DOHH2 (cell line): ENCODE measurements at regions not wholly inside any gene's neighbourhood (a gene's known extent, or its start where the extent isn't known, plus 50 kb on each side); places are given as distances from the start of the nearest gene placed in this dataset.
"Not testable (repeated sequence)": the region's sequence is repeated elsewhere in the genome, so short reads cannot be mapped to it uniquely, and the experiment has no call there.

Experiments
- H3F3A ChIP-seq: fragments of 200-600 bp; sonication (generic), shearing (Covaris generic); 2 replicates; pipeline ENCODE4 v1.6.0; 2016; ENCODE audit warnings: antibody characterized with exemption, mild to moderate bottlenecking; ENCODE audit not compliant: control insufficient read depth, insufficient read depth
- H3K27ac ChIP-seq: fragments of 200-600 bp; sonication (generic); 2 replicates; pipeline ENCODE4 v1.5.1; 2014; ENCODE audit warnings: low read depth, mild to moderate bottlenecking, low read length, moderate library complexity
- H3K27me3 ChIP-seq: fragments of 200-600 bp; sonication (generic); 2 replicates; pipeline ENCODE4 v1.6.1; 2014; ENCODE audit warnings: mild to moderate bottlenecking, low read length, mixed read lengths; ENCODE audit not compliant: control insufficient read depth
- H3K36me3 ChIP-seq: fragments of 200-600 bp; sonication (generic); 2 replicates; pipeline ENCODE4 v1.6.1; 2014; ENCODE audit warnings: mild to moderate bottlenecking, low read length, moderate library complexity, mixed read lengths; ENCODE audit not compliant: control insufficient read depth
- H3K4me1 ChIP-seq: fragments of 200-600 bp; sonication (generic); 2 replicates; pipeline ENCODE4 v1.6.1; 2014; ENCODE audit warnings: mild to moderate bottlenecking, low read length, mixed read lengths; ENCODE audit not compliant: control insufficient read depth
- H3K4me2 ChIP-seq: fragments of 200-600 bp; sonication (generic); 2 replicates; pipeline ENCODE4 v1.6.0; 2014; ENCODE audit warnings: mild to moderate bottlenecking, low read length, moderate library complexity
- H3K4me3 ChIP-seq: fragments of 200-600 bp; sonication (generic); 2 replicates; pipeline ENCODE4 v1.5.1; 2014; ENCODE audit warnings: mild to moderate bottlenecking, low read length, mixed read lengths
- H3K79me2 ChIP-seq: fragments of 200-600 bp; sonication (generic); 2 replicates; pipeline ENCODE4 v1.6.1; 2014; ENCODE audit warnings: mild to moderate bottlenecking, low read length, mixed read lengths; ENCODE audit not compliant: control insufficient read depth
- H3K9me2 ChIP-seq: fragments of 200-600 bp; sonication (generic); replicated peaks from 2 replicates; pipeline ENCODE4 v1.6.1; 2014; ENCODE audit warnings: mild to moderate bottlenecking, low read length, mixed read lengths; ENCODE audit not compliant: control insufficient read depth
- H3K9me3 ChIP-seq: fragments of 200-600 bp; sonication (generic); 2 replicates; pipeline ENCODE4 v1.6.1; 2014; ENCODE audit warnings: antibody characterized with exemption, low read length, mixed read lengths; ENCODE audit not compliant: control insufficient read depth, insufficient read depth
- H4K20me1 ChIP-seq: fragments of 200-600 bp; sonication (generic); 2 replicates; pipeline ENCODE4 v1.6.0; 2014; ENCODE audit warnings: low read depth, mild to moderate bottlenecking, antibody characterized with exemption, low read length, moderate library complexity; ENCODE audit not compliant: control insufficient read depth, insufficient read depth
- CTCF ChIP-seq: fragments of 200-600 bp; sonication (generic); IDR thresholded peaks from one replicate; pipeline ENCODE4 v1.5.1; 2014; ENCODE audit warnings: antibody characterized with exemption, mild to moderate bottlenecking, low read depth, low read length; ENCODE audit not compliant: poor library complexity, severe bottlenecking
- EZH2phosphoT487 ChIP-seq: fragments of 200-600 bp; sonication (generic); IDR thresholded peaks from 2 replicates; pipeline ENCODE4 v1.6.1; 2017; ENCODE audit warnings: borderline replicate concordance, mild to moderate bottlenecking, antibody characterized with exemption, low read length, moderate library complexity, mixed read lengths

DNA sequence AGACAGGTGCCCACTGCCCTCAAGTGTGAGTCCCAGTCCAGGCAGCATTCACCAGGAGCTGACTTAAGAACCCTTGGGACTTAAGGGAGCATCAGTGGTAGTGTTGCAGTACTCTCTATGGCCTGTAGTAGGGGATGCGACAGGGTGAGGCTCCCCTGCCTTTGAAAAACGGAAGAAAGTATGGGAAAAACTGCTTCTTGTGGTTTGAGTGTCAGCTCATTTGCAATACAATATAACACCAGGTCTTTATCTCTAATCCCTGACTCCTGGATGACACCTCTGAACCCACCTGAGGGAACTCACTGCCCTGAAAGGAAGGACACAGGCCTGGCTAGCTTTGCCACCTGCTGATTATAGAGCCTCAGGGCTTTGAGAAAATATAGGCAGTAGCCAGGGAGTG lies 176.0 kb downstream of the SMARCA1 start:
- H3F3A ChIP-seq: no peaks in the 10 kb centered on the region
- H4K20me1 ChIP-seq: no peaks in the 10 kb centered on the region
- no peaks in the 10 kb centered on the region for H3K27me3 ChIP-seq
- no peaks in the 10 kb centered on the region for H3K79me2 ChIP-seq
- H3K27ac ChIP-seq: no peak overlapping the region
- no peaks in the 10 kb centered on the region for H3K36me3 ChIP-seq
- H3K9me3 ChIP-seq: no peaks in the 10 kb centered on the region
- H3K4me2 ChIP-seq: no peak overlapping the region
- TF ChIP-seq EZH2phosphoT487 (no peak), CTCF (peak; percentile 39)
- H3K9me2 ChIP-seq: no peaks in the 10 kb centered on the region
- H3K4me1 ChIP-seq: no peaks in the 10 kb centered on the region
- no peak overlapping the region for H3K4me3 ChIP-seq

DNA sequence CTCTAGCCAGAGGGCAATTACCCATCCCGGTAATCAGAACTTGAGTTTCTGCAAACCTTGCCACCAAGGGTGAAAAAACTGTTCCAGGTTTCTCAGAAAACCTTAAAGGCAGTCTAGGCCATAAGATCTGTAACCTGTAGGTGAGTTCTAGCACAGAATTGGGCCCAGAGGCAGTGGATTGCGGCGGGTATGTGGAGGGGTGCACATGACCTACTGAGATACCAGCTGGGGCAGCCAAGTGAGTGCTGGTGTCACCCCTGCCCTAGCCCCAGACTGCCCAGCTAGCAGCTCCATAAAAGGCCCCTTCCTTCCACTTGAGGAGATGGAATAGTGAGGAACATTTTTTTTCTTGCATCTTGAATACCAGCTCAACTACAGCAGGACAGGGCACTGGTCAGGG lies 176.7 kb downstream of the SMARCA1 start:
- H3K4me1 ChIP-seq: no peaks in the 10 kb centered on the region
- H4K20me1 ChIP-seq: no peaks in the 10 kb centered on the region
- no peaks in the 10 kb centered on the region for H3F3A ChIP-seq
- no peaks in the 10 kb centered on the region for H3K27me3 ChIP-seq
- H3K36me3 ChIP-seq: no peaks in the 10 kb centered on the region
- H3K9me3 ChIP-seq: no peaks in the 10 kb centered on the region
- no peak overlapping the region for H3K27ac ChIP-seq
- no peaks in the 10 kb centered on the region for H3K79me2 ChIP-seq
- H3K4me3 ChIP-seq: no peak overlapping the region
- no peak overlapping the region for H3K4me2 ChIP-seq
- no peak for TF ChIP-seq EZH2phosphoT487
- TF ChIP-seq CTCF: no peak
- H3K9me2 ChIP-seq: no peaks in the 10 kb centered on the region

- H4K20me1 ChIP-seq, H3K4me2 ChIP-seq, H3K27ac ChIP-seq, H3K36me3 ChIP-seq, H3K79me2 ChIP-seq, H3K4me1 ChIP-seq, H3F3A ChIP-seq, H3K9me2 ChIP-seq, H3K4me3 ChIP-seq, H3K9me3 ChIP-seq, H3K27me3 ChIP-seq: not testable (repeated sequence)
Measured at GRCh38 chrX:129337264-129337663, 186.0 kb downstream of the SMARCA1 start.

DNA sequence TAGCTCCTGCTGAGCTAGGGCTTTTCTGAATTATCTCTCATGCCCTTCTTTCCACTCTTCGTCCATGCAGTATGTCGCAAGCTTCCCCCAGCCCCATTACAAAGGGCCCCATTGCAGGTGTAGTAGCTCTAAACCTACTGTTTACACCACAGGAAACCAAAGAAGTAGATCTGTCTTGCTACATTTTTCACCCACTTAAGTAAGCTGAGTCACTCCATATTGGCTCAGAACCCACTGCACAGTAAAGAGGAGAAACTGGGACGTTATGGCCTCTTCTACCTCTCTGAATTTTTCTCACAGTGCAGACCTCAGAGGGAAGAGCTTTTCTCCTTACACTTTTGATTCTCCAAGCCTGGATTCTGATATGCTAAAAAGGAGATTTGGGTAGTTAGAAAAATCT lies 200.2 kb downstream of the SMARCA1 start:
- Histone ChIP-seq H3K36me3 (no peaks in the 10 kb centered on the region), H3K4me1 (no peaks in the 10 kb centered on the region), H3K4me3 (no peak overlapping the region), H4K20me1 (no peaks in the 10 kb centered on the region), H3K27ac (no peak overlapping the region), H3F3A (no peaks in the 10 kb centered on the region), H3K9me2 (no peaks in the 10 kb centered on the region), H3K27me3 (no peaks in the 10 kb centered on the region), H3K79me2 (no peaks in the 10 kb centered on the region), H3K4me2 (no peak overlapping the region), H3K9me3 (no peaks in the 10 kb centered on the region)
- TF ChIP-seq CTCF: no peak
- no peak for TF ChIP-seq EZH2phosphoT487
